Thymus (tissue), 11 donors: ENCODE measurements at regions not wholly inside any gene's neighbourhood (a gene's known extent, or its start where the extent isn't known, plus 50 kb on each side); places are given as distances from the start of the nearest gene placed in this dataset.

Experiments
- DNase-seq, 9 donors: peaks; one replicate each; pipeline ENCODE4 v3.0.0-alpha.2; 2013; ENCODE audit warnings: low spot score in 9 of 9, low read depth in 6 of 9, missing footprints in 1 of 9
- H3K27ac ChIP-seq, 2 donors: one replicate each; pipeline ENCODE4 v1.5.1; 2013; ENCODE audit warnings: control low read depth in 1 of 2, low read depth in 1 of 2, low read length in 1 of 2, mild to moderate bottlenecking in 1 of 2, moderate library complexity in 1 of 2
- H3K27me3 ChIP-seq, 2 donors: one replicate each; pipeline ENCODE4 v1.5.1; 2013; ENCODE audit warnings: low read length in 1 of 2; ENCODE audit not compliant: control insufficient read depth in 2 of 2, insufficient read depth in 1 of 2
- H3K36me3 ChIP-seq, 2 donors: one replicate each; pipeline ENCODE4 v1.5.1; 2013; ENCODE audit warnings: low read length in 1 of 2, mild to moderate bottlenecking in 1 of 2, moderate library complexity in 1 of 2; ENCODE audit not compliant: control insufficient read depth in 2 of 2, insufficient read depth in 2 of 2
- H3K4me1 ChIP-seq, 2 donors: one replicate each; pipeline ENCODE4 v1.5.1; 2013; ENCODE audit warnings: low read length in 2 of 2; ENCODE audit not compliant: control insufficient read depth in 2 of 2, insufficient read depth in 2 of 2
- H3K4me3 ChIP-seq, 2 donors: one replicate each; pipeline ENCODE4 v1.5.1; 2013; ENCODE audit warnings: low read length in 2 of 2, control low read depth in 1 of 2, mild to moderate bottlenecking in 1 of 2
- H3K9me3 ChIP-seq, 2 donors: one replicate each; pipeline ENCODE4 v1.5.1; 2013; ENCODE audit warnings: low read length in 1 of 2, mild to moderate bottlenecking in 1 of 2; ENCODE audit not compliant: control insufficient read depth in 2 of 2, insufficient read depth in 1 of 2
- WGBS: extraction: QIAGEN DNeasy Blood & Tissue Kit; methylation state at CpG from one replicate; pipeline ENCODE4 v1.1.7; 2013; 5-methylcytosine and 5-hydroxymethylcytosine counted together
- donor health status: healthy.

GRCh38 chr5:125171641-125172040 is 425.2 kb upstream of the ZNF608 start:
- no peak for DNase-seq
- H3K27me3 ChIP-seq, result no peaks in the 10 kb centered on the region
- H3K4me3 ChIP-seq, result no peak overlapping the region
- H3K27ac ChIP-seq, result no peak overlapping the region
- no peaks in the 10 kb centered on the region for H3K36me3 ChIP-seq
- 89% methylated on average over 1 of the region's 1 CpG for WGBS
- H3K4me1 ChIP-seq, result no peaks in the 10 kb centered on the region
- no peaks in the 10 kb centered on the region for H3K9me3 ChIP-seq

- H3K27ac ChIP-seq, result no peak overlapping the region
- no peak overlapping the region for H3K4me3 ChIP-seq
- no peaks in the 10 kb centered on the region for H3K27me3 ChIP-seq
- 92% methylated on average over 4 of the region's 4 CpGs for WGBS
- no peaks in the 10 kb centered on the region for H3K9me3 ChIP-seq
- H3K4me1 ChIP-seq, result no peaks in the 10 kb centered on the region
- no peak for DNase-seq
- no peaks in the 10 kb centered on the region for H3K36me3 ChIP-seq
Observed at GRCh38 chr5:125175348-125176004, 429.0 kb upstream of the ZNF608 start.

GRCh38 chr5:125176005-125176390 is 429.6 kb upstream of the ZNF608 start:
- WGBS, result 84% methylated on average over 2 of the region's 2 CpGs

GRCh38 chr5:125177340-125177739 is 430.9 kb upstream of the ZNF608 start:
- no peak for DNase-seq
- no peaks in the 10 kb centered on the region for H3K36me3 ChIP-seq
- no peaks in the 10 kb centered on the region for H3K9me3 ChIP-seq
- H3K4me1 ChIP-seq, result no peaks in the 10 kb centered on the region
- 97% methylated on average over 4 of the region's 4 CpGs for WGBS
- H3K27me3 ChIP-seq, result no peaks in the 10 kb centered on the region
- H3K4me3 ChIP-seq, result no peak overlapping the region
- no peak overlapping the region for H3K27ac ChIP-seq

More at GRCh38 chr5:125176005-125176390, 429.6 kb upstream of the ZNF608 start:
- Histone ChIP-seq H3K9me3 (no peaks in the 10 kb centered on the region), H3K27ac (no peak overlapping the region), H3K4me1 (no peaks in the 10 kb centered on the region), H3K36me3 (no peaks in the 10 kb centered on the region), H3K4me3 (no peak overlapping the region), H3K27me3 (no peaks in the 10 kb centered on the region)
- no peak for DNase-seq

- Histone ChIP-seq H3K4me3 (no peak overlapping the region), H3K36me3 (no peaks in the 10 kb centered on the region), H3K27ac (no peak overlapping the region), H3K4me1 (no peaks in the 10 kb centered on the region), H3K27me3 (no peaks in the 10 kb centered on the region), H3K9me3 (no peaks in the 10 kb centered on the region)
- no peak for DNase-seq
Observed at GRCh38 chr5:125179612-125180011, 433.2 kb upstream of the ZNF608 start.

- H3K4me3 ChIP-seq, result no peak overlapping the region
- no peaks in the 10 kb centered on the region for H3K36me3 ChIP-seq
- WGBS, result 74% methylated on average over 2 of the region's 2 CpGs
- no peaks in the 10 kb centered on the region for H3K9me3 ChIP-seq
- no peak overlapping the region for H3K27ac ChIP-seq
- H3K27me3 ChIP-seq, result no peaks in the 10 kb centered on the region
- no peak for DNase-seq
- H3K4me1 ChIP-seq, result no peaks in the 10 kb centered on the region
Observed at GRCh38 chr5:125180231-125180829, 433.9 kb upstream of the ZNF608 start.

- Histone ChIP-seq H3K27ac (no peak overlapping the region), H3K27me3 (no peaks in the 10 kb centered on the region), H3K36me3 (no peaks in the 10 kb centered on the region), H3K4me1 (no peaks in the 10 kb centered on the region), H3K4me3 (no peak overlapping the region), H3K9me3 (no peaks in the 10 kb centered on the region)
- WGBS, result 95% methylated on average over 1 of the region's 1 CpG
- DNase-seq, result no peak
Observed at GRCh38 chr5:125181159-125181558, 434.7 kb upstream of the ZNF608 start.

GRCh38 chr5:125181955-125182354 is 435.5 kb upstream of the ZNF608 start:
- DNase-seq, result no peak
- Histone ChIP-seq H3K4me3 (no peak overlapping the region), H3K27me3 (no peaks in the 10 kb centered on the region), H3K9me3 (no peaks in the 10 kb centered on the region), H3K36me3 (no peaks in the 10 kb centered on the region), H3K4me1 (no peaks in the 10 kb centered on the region), H3K27ac (no peak overlapping the region)
- 96% methylated on average over 1 of the region's 1 CpG for WGBS

- Histone ChIP-seq H3K9me3 (no peaks in the 10 kb centered on the region), H3K27ac (no peak overlapping the region), H3K4me3 (no peak overlapping the region), H3K36me3 (no peaks in the 10 kb centered on the region), H3K27me3 (no peaks in the 10 kb centered on the region), H3K4me1 (no peaks in the 10 kb centered on the region)
- WGBS, result 91% methylated on average over 1 of the region's 1 CpG
- no peak for DNase-seq
Observed at GRCh38 chr5:125185740-125186139, 439.3 kb upstream of the ZNF608 start.
